ENCODE measurements at regions not wholly inside any gene's neighbourhood (a gene's known extent, or its start where the extent isn't known, plus 50 kb on each side); places are given as distances from the start of the nearest gene placed in this dataset.

DNA sequence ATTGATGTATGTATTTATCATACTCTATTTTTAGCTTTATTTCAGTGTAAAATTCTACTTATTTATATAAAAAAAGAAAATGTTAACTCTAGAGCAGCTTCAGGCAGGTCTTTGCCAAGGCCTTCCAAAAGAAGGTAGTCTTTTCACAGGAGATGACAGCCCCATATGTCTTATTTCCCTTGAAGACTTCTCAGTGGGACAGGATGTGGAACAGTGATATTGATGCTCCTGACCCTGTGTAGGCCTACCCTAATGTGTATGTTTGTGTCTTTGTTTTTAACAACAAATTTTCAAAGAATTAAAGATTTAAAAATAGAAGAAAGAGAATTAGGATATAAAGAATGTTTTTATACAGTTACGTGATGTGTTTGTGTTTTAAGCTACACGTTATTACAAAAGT, 1593.6 kb downstream of the AMY1C start:
- TF ChIP-seq POLR2A (IDR thresholded peaks at IDR 0.05; ENCODE audit: low read depth, low read length) (no peak), POLR2AphosphoS5 (IDR thresholded peaks at IDR 0.05; ENCODE audit: low read depth, low read length) (no peak), TAF1 (IDR thresholded peaks at IDR 0.05; ENCODE audit: borderline replicate concordance, low read depth, low read length) (no peak)
